ENCODE measurements at regions not wholly inside any gene's neighbourhood (a gene's known extent, or its start where the extent isn't known, plus 50 kb on each side); places are given as distances from the start of the nearest gene placed in this dataset.
"Not testable (repeated sequence)": the region's sequence is repeated elsewhere in the genome, so short reads cannot be mapped to it uniquely, and the experiment has no call there.

DNA sequence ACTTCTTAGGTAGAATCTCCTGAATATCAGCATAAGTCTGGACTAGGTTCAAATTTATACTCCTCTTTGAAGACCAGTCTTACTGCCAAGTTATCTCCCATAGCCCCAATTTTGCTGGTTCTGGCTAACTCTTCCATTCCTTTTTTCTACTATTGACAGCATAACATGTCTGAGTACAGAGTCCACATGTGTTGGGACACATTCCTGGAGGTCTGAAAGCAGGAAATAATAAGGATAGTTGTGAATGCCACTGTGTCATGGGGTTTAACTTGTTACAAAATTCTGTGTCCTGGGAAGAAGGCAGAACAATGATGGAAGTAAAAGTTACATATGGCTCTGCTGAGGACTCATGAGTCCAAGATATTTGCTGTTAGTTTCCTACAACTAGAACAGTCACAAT is 57.4 kb upstream of the ZBTB20 start:
- DNase-seq (ENCODE audit: low spot score): no peak

DNA sequence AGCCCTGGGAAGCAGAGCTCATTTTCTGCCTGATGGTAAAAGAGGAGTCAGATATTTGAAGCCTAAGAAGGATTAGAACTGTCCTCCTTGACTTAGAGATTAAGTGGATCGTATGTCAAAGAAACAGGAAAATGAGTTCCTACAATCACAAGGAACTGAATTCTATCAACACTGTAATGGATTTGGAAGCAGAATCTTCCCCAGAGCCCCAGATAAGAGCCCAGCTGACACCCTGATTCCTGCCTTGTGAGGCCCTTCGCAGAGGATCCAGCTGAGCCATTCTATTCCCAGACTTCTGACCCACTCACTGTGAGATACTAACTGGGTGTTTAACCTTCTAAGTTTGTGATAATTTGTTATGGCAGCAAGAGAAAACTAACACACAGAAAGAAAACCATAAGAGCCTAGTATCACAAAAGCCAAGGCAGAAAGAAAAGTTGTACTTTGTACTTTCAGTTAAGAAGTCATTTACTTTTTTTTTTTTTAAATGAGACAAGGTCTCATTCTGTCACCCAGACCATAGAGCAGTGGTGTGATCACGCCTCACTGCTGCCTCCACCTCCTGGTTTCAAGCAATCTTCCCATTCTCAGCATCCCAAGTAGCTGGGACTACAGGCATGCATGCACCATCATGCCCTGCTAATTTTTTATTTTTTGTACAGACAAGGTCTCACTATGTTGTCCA is 61.1 kb upstream of the ZBTB20 start:
- DNase-seq (ENCODE audit: low spot score): no peak

DNA sequence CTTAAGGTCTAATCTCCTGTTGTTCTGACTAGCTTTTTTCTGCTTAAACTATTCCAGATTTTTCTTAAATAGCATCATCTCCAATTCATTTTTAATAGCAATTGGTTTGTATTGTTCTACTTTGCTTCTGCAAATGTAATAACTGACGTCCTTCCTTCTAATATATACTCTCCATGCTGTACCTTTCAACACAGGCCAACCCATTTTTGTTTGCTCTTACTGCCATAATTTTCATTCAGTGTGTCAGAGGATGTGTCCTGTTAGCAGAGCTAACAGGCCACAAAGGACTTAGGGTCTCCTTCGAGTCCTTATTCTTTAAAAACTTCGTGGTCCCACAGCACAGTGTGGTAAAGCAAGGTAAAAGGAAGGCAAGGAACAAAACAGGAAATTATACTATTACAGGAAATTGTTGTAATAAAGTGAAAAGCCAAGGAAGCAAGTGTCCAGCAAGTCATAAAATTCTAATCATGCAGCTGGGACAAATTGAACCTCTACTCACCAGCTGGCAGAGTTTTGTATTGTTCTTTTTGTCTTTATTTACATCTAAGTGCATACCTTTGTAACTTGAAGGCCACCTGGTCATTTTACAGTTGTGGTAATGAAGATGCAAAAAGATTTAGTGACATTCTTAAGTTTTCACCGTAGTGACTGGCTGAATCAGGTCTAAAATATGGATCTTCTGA is 64.9 kb upstream of the ZBTB20 start:
- no peak for DNase-seq (ENCODE audit: low spot score)

DNA sequence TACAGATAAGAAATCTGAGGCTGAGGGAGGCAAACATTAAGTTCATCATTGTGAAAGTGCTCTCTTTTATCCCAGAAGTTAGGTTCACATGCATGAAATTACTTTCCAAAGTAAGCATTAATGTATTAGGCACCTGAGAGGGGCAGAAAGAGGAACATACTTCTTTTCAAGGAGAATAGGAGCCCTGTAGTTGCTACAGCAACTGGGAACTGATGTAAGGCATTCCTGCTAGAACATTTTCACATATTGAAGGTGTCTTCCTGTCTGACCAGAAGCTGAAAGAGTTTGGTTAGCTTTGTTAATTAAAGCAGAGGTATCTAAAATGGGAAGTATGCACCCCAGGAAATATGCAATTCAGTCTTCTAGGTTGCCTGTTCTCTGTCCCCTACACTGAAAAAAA is 65.5 kb upstream of the ZBTB20 start:
- no peak for DNase-seq (ENCODE audit: low spot score)

DNA sequence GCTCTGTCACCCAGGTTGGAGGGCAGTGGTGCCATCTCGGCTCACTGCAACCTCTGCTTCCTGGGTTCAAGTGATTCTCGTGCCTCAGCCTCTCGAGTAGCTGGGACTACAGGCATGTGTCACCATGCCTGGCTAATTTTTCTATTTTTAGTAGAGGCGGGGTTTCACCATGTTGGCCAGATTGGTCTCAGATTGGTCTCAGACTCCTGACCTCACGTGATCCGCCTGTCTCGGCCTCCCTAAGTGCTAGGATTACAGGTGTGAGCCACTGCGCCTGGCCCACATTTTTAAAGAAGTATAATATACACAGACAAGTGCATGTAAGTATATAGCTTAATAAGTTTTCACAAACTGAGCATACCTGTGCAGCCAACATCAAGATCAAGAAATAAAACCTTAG is 66.0 kb upstream of the ZBTB20 start:
- not testable (repeated sequence) for DNase-seq (ENCODE audit: low spot score)

DNA sequence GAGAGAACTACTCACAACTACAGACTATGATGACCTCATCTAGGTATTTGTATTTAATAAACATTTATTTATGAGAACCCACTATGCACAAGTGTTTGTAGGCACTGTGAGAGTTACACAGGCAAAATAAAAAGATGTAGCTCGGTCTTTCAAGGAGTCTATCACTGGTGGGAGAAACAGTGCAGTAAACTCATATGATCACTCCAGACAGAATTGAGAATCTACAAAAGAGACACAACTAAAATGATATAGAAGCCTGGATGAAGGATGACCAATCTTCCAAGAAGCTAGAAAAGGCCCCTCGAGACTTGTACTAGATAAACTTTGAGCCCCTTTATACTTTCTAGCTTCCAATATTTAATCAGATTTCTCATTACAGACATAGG is 70.2 kb upstream of the ZBTB20 start:
- DNase-seq (ENCODE audit: low spot score): no peak

DNA sequence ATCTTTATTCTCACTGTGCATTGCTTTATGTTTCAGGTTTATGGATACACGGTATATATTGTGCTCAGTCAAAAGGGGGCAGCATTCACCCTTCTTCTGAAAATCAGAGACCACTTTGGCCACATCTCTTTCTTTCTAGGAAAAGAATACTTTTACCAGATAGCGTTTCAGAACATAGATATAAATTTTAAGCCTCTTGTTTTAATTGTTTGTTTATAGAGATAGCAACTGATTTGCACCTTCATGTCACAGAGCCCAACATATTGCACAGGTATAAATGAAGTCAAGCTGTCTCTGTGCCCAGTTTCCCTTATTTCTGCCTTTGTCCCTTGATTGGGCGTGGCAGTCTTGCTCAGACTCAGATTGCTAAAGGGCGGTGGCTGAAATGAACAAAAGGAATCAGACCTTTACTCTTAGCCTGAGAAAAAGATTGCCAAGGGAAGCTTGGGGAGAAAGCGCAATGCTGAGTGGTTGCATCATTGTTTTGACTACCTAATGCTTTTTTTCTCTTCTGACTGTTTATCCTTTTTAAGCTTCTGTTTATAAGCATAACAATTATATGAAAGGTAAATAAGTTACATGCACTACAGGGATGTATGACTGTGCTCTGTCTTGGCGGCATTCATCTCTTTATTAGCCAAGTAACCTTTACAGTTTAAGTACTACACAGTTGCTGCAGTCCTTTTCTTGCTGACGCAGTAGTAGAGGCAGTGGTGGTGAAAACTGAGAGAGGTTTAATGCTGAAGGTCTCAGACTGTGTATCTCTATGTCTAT is 70.8 kb upstream of the ZBTB20 start:
- DNase-seq (ENCODE audit: low spot score): peak; percentile 10

DNA sequence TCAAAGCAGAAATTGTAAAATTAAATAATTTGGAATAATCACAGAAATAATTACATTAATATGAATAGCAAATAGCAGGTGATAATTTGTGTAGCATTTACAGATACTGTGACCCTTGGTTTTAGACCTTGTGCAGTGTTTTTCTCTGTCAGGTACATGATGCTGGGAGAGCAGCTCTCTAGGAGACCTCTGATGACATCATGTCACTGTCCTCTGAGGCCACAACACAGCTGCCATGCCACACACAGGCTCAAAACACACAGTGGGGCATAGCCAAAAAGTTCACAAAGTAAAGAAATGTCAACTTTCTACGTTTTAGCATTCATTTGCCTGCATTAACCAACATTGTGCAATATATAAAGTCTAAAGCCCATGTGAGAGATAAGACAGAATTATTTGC is 71.8 kb upstream of the ZBTB20 start:
- DNase-seq (ENCODE audit: low spot score): no peak

DNA sequence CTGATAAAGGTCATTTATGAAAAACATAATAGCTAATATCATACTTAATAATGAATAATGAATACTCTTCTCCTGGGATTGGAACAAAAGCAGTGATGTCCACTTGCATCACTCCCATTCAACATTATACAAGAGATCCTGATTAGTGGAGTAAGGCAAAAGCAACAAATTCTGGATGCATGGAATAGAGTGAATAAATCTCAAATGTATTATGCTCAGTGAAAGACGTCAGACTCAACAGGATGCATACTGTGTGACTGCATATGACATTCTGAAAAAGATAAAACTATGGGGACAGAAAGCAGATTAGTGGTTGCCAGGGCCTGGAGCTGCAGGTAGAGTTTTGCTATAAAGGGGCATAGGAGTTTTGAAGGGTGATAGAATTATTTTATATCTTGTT is 77.6 kb upstream of the ZBTB20 start:
- DNase-seq (ENCODE audit: low spot score): no peak

DNA sequence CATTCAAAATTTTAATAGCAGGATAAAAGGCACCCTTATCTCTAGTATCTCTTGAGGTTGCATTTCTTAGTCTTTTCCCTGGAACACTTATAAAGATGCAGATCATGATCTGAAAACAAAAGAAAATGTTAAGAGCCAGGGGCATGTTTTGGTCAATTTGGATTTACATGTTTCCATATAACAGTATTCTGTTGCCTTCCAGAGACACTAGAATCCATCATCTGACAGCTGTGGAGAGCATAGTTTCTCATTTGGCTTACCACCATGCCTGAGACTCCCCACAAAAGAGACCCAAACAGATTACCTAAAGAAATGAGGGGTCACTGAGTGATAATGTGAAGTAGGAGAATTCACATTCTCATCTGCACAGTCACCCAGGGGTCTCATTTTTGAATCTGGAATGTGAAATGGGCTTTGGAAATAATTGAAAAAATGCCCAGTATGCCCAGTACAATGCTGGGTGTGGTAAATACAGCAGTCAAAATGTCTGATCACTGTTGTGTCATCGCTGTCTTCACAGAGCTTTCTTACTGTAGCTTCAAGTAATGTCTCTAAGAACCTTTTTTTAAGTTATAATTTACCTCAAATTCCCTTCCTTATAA is 79.9 kb upstream of the ZBTB20 start:
- DNase-seq (ENCODE audit: low spot score): no peak

DNA sequence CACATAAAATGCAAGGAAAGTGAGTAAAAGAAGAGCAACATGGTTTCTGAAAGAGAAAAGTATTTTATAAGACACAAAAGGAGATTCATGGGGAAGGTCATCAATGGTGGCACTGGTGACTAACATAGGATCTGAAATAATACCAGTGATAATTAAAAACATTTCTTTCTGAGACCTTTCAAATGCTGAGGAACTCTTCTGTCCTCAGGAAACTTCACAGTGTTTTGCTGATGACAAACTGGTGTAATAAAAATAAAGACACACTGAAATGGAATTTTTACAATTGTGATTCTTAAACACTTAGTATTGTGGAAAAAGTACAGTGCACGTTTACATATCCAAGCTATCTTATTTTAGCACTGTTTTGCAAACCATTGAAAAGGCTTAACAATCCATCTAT is 80.4 kb upstream of the ZBTB20 start:
- no peak for DNase-seq (ENCODE audit: low spot score)

DNA sequence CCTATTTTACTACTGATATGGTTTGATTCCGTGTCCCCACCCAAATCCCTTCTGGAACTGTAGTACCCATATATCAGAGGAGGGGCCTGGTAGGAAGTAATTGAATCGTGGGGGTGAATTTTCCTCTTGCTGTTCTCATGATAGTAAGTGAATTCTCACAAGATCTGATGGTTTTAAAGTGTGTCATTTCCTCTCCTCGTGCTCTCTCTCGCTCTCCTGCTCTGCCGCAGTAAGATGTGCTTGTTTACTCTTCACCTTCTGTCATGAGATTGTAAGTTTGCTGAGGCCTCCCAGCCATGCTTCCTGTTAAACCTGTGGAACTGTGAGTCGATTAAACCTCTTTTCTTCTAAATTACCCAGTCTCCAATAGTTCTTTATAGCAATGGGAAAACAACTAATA is 81.2 kb upstream of the ZBTB20 start:
- DNase-seq (ENCODE audit: low spot score): no peak

DNA sequence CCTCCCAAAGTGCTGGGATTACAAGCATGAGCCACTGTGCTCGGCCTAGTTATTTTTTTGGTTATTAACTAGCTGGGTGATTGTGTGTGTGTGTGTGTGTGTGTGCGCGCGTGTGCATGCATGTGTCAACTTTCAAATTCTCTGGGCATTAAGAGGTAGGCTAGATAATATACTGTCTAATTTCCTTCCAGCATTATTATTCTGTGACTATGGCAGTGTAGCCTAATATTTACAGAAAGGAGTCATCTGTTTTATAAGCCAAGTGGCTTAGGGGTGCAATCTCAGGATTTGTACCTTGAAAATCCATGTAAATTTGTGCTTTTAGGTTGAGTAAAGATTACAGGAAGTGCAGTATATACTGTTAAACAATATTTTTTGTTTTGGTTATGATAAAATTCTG is 85.1 kb upstream of the ZBTB20 start:
- DNase-seq (ENCODE audit: low spot score): no peak

DNA sequence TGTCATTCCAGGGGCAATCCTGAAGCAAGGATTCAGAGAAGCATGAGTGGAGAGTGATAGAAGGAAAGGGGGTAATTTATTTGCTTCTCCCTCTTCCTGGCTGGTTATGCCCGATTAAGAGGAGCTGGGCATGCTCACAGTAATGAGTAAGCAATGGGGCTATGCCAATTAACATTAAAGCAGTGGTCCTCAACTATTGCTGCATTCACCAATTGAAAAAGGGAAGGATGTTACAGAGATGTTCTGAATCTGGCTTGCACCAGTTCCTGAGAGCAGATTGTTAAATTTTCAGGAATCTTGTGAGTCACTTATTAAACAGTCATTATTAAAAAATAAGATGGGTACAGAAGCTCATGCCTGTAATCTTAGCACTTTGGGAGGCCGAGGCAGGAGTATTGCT is 85.9 kb upstream of the ZBTB20 start:
- DNase-seq (ENCODE audit: low spot score): no peak

DNA sequence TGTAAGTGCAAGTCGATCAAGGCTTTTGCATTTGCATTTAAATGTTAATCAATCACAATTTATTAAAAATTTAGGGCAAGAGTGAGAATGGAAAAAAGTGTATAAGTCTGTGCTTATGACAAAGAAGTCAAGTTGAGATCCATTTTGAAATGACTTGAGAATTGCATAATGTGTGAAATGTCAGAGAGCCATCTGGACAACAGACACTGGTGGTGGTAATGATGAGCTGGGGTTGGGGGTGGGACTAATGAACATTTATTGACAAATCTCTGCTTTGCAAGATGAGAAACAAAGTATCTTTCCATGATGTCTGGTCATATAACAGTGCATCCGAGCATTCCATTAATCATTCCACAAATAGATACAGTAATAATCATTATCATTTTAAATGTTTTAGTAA is 89.4 kb upstream of the ZBTB20 start:
- DNase-seq (ENCODE audit: low spot score): no peak

DNA sequence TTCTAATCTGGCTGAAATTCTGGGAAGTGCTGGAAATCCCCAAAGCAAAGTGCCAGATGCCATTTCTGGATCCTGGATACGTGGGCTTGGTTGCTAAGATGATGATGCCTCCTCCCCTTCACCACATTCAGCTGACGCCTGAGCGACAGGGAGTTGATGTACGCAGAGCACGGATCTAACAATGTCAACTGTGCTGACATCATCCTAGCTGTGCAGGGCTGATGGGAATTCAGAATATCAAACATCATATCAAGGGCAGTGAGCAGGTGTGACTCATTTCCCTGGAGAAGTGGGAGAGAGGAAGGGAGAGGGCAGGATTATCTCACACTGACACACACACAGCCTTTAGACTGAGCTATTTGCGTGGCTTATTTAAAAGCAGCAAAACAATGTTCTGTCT is 92.6 kb upstream of the ZBTB20 start:
- DNase-seq (ENCODE audit: low spot score): peak; percentile 69

DNA sequence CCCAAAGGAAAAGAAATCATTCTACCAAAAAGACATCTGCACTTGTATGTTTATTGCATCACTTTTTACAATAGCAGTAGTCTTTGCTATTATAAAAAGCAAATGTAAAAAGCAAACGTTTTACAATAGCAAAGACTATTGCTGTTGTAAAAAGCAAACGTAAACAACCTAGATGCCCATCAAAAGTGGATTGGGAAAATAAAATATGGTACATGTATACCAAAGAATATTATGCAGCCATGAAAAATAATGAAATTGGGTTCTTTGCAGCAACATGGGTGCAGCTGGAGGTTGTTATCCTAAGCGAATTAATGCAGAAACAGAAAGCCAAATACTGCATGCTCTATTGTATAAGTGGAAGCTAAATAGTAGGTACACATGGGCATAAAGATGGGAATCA is 97.3 kb upstream of the ZBTB20 start:
- DNase-seq (ENCODE audit: low spot score): no peak

DNA sequence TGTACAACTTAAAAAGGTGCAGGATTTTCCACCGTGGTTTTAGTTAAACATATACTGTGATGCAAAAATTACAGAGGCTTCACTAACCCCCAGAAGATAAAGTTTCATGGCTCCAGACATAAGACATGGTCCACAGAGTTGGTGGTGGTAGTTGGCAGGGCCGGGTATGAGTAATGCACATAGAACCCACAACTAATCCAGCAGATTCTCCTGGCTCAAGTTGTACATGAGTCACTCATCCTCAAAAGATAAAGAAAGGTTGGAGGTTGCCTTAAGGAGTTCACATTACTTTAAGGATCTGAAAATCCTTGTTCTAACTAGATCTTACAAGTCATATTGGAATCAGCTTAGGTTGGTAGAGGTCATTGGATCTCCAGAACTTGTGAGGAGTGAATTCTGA is 98.3 kb upstream of the ZBTB20 start:
- DNase-seq (ENCODE audit: low spot score): peak; percentile 78

DNA sequence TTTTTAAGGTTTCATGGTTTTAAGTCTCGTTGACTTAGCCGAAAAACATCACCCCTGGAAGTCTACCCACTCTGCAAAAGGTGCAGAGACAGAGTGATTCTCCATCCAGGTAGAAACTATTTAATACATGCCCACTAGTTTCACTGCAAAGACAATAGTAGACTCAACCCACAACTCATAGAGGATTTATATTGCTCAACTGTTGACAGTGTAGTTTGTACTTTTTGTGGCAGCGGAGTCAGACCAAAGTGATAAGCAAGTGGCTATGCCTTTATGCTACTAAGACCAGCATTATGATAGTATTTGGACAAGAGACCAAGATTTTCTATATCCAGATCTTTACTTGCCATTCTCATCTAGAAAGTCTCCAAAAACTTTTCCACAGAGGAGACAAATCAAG is 98.8 kb upstream of the ZBTB20 start:
- DNase-seq (ENCODE audit: low spot score): no peak

DNA sequence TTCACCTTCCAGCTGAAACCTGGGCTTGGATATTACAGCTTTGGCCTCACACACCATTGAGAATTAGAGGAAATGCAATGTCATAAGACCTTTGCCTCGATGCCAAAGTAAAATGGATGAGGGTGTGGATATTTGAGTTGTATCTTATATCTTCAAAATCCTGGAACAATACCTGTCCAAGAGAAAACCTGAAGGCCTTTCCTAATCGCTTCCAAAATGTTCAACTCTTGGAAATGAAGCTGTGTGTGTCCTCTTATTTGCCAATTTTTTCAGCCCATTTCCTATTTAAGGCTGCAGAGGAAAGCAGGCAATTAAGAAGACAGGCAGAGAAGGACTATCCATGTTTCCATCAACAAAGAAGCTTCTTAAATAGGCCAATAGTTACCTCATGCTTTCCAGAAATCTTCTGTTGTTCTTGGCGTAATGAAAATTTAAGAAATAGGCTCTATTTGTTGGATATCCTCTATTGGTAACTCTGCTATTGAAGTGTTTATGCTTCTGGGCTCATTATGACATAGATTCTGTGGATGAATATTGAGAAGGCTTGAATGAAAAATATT is 99.5 kb upstream of the ZBTB20 start:
- DNase-seq (ENCODE audit: low spot score): no peak

DNA sequence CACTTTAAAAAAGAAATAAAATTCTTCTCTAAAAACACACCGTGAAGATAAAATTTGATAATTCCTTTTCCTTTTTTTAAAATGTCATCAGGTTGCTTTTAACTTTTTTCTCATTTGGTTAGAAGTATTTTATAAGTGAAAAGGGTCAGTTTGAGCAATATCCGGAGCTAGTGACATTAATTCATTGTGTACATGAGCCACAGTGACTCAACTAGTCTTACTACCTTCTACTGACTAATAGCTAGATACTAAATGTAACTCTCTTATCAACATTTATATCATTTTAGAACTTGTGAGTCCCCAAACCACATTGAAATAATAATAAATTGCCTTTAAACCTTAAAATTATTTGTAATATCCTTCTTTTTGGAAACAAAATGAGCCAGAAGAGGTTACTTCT is 101.2 kb upstream of the ZBTB20 start:
- peak; percentile 21 for DNase-seq (ENCODE audit: low spot score)

DNA sequence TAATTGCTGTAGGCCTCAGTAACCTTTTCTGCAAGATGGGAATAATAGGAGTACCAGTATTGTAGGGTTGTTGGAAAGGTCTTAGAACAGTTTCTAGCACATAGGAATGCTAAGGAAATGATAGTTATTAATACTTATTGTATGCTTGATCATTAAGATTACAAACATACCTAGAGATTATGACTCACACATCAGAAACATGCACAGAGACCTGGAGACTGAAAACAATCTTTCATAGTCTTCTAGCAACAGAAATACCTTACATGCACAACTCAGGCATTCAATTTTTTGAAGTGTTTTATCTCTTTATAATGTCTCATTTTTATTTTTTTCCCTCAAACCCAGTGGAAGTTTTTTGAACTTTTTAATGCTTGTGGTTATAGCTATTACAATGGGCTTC is 104.4 kb upstream of the ZBTB20 start:
- DNase-seq (ENCODE audit: low spot score): no peak

DNA sequence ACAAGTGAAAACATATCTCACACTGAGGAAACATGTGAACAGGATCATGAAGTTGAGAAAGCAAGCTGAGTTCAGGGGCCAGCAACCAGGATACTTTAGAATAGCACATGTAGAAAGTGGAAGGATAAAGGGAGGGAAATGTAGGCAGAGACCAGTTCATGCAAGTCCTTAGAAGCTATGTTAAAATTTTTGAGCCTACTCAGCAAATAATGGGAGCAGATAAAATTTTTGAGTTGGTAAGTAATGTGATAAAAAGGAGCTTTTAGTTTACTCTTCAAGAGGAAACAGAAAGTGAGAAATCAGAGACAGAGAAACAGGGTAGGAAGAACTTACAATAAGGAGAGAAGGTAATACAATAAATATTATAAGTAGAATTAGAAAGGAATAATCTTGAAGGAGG is 105.6 kb upstream of the ZBTB20 start:
- DNase-seq (ENCODE audit: low spot score): no peak

Measured in hepatic stellate cell (primary cell).